ENCODE measurements at regions not wholly inside any gene's neighbourhood (a gene's known extent, or its start where the extent isn't known, plus 50 kb on each side); places are given as distances from the start of the nearest gene placed in this dataset.

GRCh38 chr2:126748188-126748760, 92.3 kb downstream of the GYPC start:
- DNase-seq: no peak

DNA sequence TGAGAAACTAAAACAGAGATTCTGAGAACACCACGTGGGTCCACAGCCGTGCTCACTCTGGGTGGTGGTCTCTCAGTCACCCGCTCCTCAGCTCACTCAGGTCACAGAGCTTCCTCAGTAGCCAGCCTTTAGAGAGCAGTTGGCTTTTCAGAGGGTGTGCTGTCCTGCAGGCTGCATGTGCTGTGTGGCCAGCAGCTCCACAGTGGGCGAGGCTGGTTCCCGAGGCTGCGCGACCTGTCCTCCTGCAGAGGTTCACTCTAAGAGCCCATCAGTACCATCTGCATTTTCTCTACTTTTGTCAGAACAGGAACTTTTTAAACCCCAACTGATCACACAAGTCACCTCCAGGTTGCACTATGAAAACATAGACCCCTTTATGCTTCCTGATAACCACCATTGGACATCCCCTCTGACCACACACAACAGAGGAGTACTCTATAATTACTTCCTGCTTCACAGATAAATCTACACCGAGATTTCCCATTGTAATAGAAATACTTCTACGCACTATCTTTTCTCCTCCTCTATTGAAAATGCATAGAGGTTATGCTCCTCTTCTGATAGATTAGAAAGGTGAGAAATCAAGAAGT, 93.1 kb downstream of the GYPC start:
- no peak for DNase-seq

GRCh38 chr2:126749537-126749936, 93.6 kb downstream of the GYPC start:
- DNase-seq: no peak

GRCh38 chr2:126750506-126750905, 94.5 kb downstream of the GYPC start:
- no peak for DNase-seq

- DNase-seq: no peak
Observed at GRCh38 chr2:126751477-126751876, 95.5 kb downstream of the GYPC start.

DNA sequence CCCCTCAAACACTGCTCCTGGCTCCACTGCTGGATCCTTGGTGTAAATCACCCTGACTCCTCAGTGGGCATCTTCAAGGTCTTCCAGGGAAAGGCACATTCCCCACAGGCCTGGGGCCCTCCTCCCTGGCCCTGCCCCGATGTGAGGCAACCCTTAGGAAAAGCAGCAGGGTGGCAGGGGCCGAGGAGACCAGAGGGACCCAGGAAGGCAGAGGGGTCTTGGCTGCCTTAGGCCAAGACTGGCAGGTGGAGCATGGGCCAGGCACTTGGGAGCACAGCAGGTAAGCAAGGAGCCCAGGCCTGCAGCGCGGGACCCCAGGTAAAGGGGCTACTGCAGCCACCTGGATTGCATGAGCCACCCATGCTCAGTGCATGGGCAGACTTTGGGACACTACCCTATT, 96.9 kb downstream of the GYPC start:
- DNase-seq: no peak

- DNase-seq: no peak
Observed at GRCh38 chr2:126753501-126754212, 97.7 kb downstream of the GYPC start.

- DNase-seq: no peak
Observed at GRCh38 chr2:126754240-126755004, 98.5 kb downstream of the GYPC start.

DNA sequence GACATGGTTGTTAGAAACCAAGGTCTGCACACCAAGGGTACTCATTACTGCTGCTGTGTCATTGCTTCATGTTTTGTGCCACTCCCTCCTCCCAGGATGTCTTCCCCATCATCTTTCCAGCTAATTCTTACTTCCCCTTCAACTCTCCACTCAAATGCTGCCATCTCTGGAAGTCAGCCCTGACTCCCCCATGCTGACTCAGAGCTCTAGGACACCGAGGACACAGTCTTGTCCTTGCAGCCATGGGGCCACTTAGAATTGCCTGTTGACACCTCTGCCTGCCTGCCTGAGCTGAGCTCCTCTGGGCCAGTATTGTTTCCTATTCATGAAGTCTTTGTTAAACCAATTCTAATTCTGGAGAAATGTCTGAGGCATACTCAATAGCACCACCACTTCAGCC, 100.2 kb downstream of the GYPC start:
- DNase-seq: no peak

DNA sequence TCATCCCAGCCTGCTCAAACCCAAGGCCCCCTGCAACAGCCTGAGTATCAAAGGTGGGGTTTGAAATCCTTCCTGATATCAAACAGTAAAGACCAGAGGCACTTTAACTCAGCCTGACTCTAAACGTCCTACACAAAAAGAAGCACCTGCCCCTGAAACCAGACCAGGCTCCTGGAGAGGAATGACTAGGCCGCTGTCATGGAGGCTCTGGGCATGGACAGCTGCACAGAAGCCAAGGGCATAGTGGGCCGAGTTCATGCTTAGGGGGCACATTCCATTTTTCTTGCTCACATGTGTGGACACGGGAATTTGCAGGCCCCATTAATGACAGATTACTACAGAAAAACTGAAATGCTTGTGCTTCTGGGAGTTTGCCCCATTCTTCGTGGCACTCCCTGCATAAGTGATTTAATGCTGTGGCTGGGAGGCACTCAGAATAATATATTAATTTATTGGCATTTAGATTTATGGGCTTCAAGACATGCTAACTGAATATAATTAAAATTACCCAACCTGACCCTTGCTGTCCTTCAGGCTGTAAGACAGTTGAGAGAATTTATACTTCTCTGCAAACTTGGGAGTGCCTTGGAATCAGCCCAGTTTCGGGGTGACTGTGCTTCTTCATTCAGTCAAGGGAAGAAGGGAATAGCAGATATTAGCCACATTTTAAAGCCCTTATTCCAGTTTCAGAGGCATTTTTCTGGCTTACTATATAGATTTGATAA, 105.5 kb downstream of the GYPC start:
- no peak for DNase-seq

DNA sequence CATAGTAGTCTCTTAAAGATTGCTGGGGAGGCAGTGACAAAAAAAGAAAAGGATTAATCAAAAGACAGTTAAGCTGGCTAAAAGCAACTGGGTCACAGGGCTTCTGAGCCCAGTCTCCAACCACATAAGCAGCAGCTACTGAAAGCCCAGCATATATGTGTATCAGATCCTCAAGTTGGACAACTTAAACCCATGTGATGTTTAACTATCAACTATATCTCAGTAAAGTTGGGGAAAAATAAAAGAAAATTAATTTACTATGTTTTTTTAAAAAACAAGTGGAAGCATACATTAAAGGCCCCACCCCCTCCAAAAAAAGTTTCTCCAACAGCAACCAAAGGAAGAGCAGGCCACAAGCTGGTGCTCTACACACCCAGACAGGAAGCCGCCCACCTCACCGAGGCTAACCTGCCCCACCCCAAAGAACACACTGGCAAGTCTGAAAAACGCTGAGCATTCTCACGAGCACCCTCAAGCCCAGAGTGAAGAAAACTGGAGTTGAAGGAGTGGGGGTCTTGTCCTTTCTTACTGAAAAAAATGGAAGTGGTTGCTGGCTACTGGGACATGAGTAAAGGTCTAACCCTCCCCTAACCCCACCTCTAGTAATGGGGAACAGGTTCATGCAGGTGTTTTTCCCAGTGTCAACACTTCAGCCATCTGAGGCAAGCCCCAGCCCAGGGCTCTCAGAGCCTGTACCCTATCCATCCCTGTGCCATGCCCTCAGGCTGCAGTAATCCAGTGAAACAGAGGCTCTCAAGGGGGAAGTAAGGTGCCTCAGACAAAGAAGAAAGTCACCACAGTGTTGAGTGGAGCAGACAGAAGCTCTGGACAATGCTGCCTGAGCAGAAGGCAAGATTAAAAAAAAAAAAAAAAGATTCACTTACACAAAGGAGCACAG, 106.3 kb downstream of the GYPC start:
- DNase-seq: no peak

GRCh38 chr2:126764686-126765265, 108.8 kb downstream of the GYPC start:
- no peak for DNase-seq

DNA sequence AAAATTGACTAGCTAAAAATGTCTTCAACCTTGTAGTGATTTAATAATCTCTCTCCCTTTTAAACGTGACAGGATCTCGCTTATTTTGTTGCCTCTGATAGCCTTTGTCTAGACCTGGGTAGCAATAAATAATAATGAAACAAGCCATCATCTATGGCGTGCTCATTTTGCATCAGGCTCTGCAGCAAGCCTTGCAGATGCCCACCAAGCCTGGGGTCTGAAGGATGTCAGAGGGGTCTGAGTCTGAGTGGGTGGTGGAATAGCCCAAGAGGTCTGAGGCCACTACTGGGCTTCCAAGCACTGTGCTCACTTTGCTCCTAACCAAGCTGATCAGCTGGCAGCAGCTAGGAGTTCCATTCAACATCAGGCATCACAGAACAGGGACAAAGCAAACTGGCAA, 109.4 kb downstream of the GYPC start:
- no peak for DNase-seq

DNA sequence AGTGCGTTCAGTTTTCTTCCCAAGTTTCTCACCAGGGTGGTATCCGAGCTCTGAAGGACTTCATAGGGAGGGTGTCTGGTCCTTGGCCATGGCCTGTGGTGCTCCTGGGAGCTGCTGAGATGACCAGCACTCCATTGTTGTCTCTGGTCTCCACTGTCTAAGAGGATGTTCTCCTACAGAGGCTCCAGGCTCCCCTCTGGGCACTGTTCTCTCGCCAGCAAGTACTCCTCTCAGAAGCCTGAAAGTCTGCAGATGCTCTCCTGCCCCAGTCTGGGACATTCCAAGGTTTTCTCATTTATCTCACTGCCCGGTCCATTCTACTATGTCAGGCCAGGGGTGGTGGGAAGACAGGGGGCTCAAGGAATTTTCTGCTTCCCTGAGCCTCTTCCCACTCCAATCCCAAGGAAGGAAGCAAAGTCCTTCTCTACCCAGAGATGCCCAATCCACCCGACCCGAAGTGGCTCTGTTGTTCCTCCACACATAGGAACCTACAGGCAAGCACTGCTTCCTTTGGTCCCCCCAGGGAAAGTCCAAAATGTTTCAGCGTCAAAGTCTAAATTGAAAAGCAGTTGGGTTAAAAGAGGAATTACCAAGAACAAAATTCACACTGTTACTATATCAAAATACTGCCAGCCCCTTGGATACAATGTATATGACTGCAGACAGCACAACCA, 110.5 kb downstream of the GYPC start:
- no peak for DNase-seq

GRCh38 chr2:126766969-126767296, 111.0 kb downstream of the GYPC start:
- DNase-seq: no peak

GRCh38 chr2:126769118-126769517, 113.2 kb downstream of the GYPC start:
- DNase-seq: no peak

- DNase-seq: no peak
Observed at GRCh38 chr2:126770466-126770865, 114.5 kb downstream of the GYPC start.

- DNase-seq: no peak
Observed at GRCh38 chr2:126771094-126771493, 115.1 kb downstream of the GYPC start.

GRCh38 chr2:126771501-126772195, 115.7 kb downstream of the GYPC start:
- no peak for DNase-seq

- no peak for DNase-seq
Observed at GRCh38 chr2:126774290-126774689, 118.3 kb downstream of the GYPC start.

GRCh38 chr2:126774761-126775160, 118.8 kb downstream of the GYPC start:
- no peak for DNase-seq
